Activated naive CD4-positive, alpha-beta T cell treated with anti-CD3 and anti-CD28 coated beads, Interleukin-2, amount 50 U/mL, for 24 hours (primary cell): ENCODE measurements at regions not wholly inside any gene's neighbourhood (a gene's known extent, or its start where the extent isn't known, plus 50 kb on each side); places are given as distances from the start of the nearest gene placed in this dataset.
"Not testable (repeated sequence)": the region's sequence is repeated elsewhere in the genome, so short reads cannot be mapped to it uniquely, and the experiment has no call there.

Experiments
- H3K27ac Mint-ChIP-seq: one replicate; pipeline ENCODE4 v1.8.0; 2021; ENCODE audit warnings: mild to moderate bottlenecking, mixed read lengths
- H3K27me3 Mint-ChIP-seq: one replicate; pipeline ENCODE4 v1.8.0; 2021; ENCODE audit warnings: mixed read lengths
- H3K36me3 Mint-ChIP-seq: one replicate; pipeline ENCODE4 v1.8.0; 2021; ENCODE audit warnings: mixed read lengths
- H3K4me1 Mint-ChIP-seq: one replicate; pipeline ENCODE4 v1.8.0; 2021; ENCODE audit warnings: mixed read lengths
- H3K4me3 Mint-ChIP-seq: one replicate; pipeline ENCODE4 v1.8.0; 2021; ENCODE audit warnings: mild to moderate bottlenecking, mixed read lengths
- H3K9me3 Mint-ChIP-seq: one replicate; pipeline ENCODE4 v1.8.0; 2021; ENCODE audit warnings: mixed read lengths

DNA sequence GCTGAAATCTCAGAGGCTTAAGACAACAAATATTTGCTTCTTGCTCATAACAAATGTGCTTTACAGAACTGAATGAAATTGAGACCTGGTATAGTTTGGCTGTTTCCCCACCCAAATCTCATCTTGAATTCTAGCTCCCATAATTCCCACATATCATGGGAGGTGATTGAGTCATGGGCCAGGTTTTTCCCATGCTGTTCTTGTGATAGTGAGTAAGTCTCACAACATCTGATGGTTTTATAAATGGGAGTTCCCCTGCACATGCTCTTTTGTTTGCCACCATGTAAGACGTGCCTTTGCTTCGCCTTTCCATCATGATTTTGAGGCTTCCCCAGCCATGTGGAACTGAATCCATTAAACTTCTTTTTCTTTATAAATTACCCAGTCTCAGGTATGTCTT, 221.1 kb upstream of the DIPK2B start:
- Mint-ChIP-seq H3K9me3 (no peaks in the 10 kb centered on the region), H3K4me1 (no peaks in the 10 kb centered on the region), H3K27me3 (peaks cover 8% of the 10 kb centered on the region), H3K27ac (no peak overlapping the region), H3K36me3 (no peaks in the 10 kb centered on the region), H3K4me3 (no peak overlapping the region)

DNA sequence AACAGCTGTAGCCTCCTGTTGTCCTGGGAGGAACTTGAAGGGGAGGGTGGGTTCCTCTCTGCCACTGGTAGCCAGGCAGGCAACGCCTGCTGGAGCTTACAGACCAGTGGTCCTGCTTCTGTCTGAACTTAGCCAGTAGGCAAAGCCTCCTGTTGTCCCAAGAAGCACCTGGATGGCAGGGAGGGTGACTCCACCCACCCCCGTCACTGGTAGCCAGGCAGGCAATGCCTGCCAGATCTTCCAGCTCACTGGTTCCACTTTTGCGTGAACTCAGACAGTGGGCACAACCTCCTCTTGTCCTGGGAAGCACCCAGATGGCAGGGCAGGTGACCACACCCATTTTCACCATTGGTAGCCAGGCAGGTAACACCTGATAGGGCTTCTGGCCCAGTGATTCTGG, 203.5 kb upstream of the DIPK2B start:
- Mint-ChIP-seq H3K4me1 (peaks cover 7% of the 10 kb centered on the region), H3K36me3 (peaks cover 3% of the 10 kb centered on the region)

DNA sequence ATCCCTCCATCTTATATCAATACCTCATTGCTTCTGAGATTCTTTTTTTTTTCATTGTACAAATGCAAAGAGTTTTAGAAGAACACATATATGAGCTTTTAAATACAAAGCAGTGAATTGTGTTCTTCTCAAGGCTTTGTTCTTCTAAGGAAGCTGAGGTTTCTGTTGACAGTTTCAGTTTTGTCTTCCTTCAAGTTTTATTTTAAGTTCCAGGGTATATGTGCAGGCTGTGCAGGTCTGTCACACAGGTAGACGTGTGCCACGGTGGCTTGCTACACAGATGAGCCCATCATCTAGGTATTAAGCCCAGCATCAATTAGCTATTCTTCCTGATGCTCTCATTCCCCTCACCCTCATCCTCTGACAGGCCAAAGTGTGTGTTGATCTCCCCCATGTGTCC, 201.2 kb upstream of the DIPK2B start:
- peaks cover 2% of the 10 kb centered on the region for H3K27me3 Mint-ChIP-seq
- no peak overlapping the region for H3K4me3 Mint-ChIP-seq
- H3K9me3 Mint-ChIP-seq, result no peaks in the 10 kb centered on the region
- H3K4me1 Mint-ChIP-seq, result peaks cover 7% of the 10 kb centered on the region
- H3K36me3 Mint-ChIP-seq, result peaks cover 3% of the 10 kb centered on the region
- H3K27ac Mint-ChIP-seq, result no peak overlapping the region

More for the DNA sequence above, 203.5 kb upstream of the DIPK2B start:
- H3K27me3 Mint-ChIP-seq, result peaks cover 2% of the 10 kb centered on the region
- no peaks in the 10 kb centered on the region for H3K9me3 Mint-ChIP-seq
- H3K4me3 Mint-ChIP-seq, result no peak overlapping the region
- H3K27ac Mint-ChIP-seq, result no peak overlapping the region

DNA sequence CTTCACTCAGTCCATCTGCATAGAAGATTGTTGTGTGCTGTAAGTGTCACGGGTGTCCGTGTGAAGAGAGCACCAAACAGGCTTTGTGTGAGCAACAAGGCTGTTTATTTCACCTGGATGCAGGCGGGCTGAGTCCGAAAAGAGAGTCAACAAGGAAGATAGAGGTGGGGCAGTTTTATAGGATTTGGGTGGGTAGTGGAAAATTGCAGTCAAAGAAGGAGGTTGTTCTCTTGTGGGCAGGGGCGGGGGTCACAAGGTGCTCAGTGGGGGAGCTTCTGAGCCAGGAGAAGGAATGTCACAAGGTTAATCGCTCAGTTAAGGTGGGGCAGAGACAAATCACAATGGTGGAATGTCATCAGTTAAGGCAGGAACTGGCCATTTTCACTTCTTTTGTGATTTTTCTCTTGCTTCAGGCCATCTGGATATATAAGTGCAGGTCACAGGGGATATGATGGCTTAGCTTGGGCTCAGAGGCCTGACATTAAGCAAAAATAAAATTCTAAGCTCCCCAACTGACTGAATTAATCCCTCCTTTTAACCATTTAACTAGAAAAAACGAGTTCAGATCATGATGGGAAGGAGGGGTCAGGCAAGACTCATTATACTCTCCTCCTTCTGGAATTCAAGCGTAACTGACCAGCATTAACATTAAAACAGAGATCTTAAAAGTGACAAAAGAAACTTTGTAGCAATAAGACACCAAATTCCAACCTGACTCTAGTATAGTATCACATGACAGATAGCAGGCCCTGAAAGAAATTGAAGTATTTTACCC, 200.5 kb upstream of the DIPK2B start:
- not testable (repeated sequence) for H3K4me1 Mint-ChIP-seq, H3K4me3 Mint-ChIP-seq, H3K27ac Mint-ChIP-seq, H3K36me3 Mint-ChIP-seq, H3K27me3 Mint-ChIP-seq, H3K9me3 Mint-ChIP-seq

DNA sequence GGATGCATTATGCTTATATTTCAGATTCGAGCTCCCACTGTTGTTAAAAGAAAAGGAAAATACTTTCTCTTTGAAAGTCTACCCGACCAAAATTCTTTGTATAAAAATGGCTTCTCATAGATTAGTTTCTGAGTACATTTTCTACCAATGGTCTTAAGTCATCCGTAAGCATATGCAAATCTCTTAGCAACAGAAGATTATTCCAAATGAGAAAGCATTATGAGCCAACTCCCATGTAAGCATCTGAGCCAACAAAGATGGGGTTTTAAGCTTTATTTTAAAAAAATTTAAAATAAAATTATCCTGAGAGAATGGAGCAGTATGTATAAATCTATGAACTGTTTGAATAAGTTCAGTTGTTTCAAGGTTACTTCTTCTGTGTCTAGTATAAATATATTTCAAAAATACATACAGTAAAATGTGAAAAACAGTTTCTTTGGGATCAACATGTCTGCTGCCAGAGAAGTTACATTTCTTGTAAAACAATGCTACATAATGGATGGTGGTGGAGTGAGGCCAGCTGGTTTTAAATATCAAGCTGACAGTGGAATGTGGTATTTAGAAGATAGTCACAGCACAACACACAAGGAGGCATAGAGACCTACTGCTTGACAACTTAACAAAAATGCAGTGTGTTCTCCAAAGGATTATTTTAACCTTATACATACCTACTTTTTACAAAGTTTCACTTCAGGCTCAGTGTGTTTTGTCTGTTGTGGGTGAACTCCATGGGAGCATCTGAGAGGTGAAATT, 199.5 kb upstream of the DIPK2B start:
- peaks cover 7% of the 10 kb centered on the region for H3K4me1 Mint-ChIP-seq
- no peaks in the 10 kb centered on the region for H3K36me3 Mint-ChIP-seq
- no peak overlapping the region for H3K27ac Mint-ChIP-seq
- no peaks in the 10 kb centered on the region for H3K9me3 Mint-ChIP-seq
- no peak overlapping the region for H3K4me3 Mint-ChIP-seq
- H3K27me3 Mint-ChIP-seq, result peaks cover 2% of the 10 kb centered on the region

DNA sequence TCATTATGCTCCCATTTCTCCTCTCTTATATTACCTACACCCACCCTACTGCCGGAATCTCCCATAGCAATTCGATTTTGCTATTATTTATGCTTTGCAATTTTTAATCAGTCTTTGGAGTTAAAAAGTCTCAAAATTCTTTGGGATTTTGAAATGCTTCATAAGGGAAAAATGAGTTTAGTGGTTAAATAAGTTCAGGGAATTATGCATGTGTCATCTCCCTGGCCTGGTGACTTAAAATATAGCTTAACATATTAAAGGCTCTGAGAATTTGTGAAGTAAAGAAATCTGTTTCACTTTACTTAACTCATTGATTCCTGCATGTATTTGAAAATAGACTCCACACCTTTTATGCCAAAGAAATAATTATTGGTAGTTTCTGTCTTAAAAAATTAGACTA, 185.1 kb upstream of the DIPK2B start:
- no peak overlapping the region for H3K4me3 Mint-ChIP-seq
- no peaks in the 10 kb centered on the region for H3K9me3 Mint-ChIP-seq
- H3K4me1 Mint-ChIP-seq, result no peaks in the 10 kb centered on the region
- H3K27me3 Mint-ChIP-seq, result no peaks in the 10 kb centered on the region
- H3K27ac Mint-ChIP-seq, result no peak overlapping the region
- H3K36me3 Mint-ChIP-seq, result no peaks in the 10 kb centered on the region

DNA sequence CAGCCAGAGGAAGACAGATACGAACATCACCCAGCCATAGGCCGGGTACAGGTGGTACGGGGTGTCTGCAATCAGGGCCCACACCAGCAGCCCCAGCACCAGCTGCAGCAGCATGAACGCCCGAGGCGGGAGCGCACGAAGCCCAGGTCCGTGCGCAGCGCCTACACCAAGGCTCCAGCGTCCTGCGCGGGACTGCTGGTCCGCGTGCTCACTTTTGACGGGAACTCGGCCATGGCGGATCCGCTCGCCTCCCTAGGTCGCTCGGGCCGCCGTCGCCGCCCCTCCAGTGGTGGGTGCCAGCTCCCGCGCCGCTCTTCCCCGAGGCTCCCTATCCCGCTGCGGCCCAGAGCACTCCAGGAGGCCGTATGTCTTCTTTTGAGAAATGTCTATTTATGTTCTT, 181.2 kb upstream of the DIPK2B start:
- H3K36me3 Mint-ChIP-seq, result no peaks in the 10 kb centered on the region
- H3K27ac Mint-ChIP-seq, result no peak overlapping the region

DNA sequence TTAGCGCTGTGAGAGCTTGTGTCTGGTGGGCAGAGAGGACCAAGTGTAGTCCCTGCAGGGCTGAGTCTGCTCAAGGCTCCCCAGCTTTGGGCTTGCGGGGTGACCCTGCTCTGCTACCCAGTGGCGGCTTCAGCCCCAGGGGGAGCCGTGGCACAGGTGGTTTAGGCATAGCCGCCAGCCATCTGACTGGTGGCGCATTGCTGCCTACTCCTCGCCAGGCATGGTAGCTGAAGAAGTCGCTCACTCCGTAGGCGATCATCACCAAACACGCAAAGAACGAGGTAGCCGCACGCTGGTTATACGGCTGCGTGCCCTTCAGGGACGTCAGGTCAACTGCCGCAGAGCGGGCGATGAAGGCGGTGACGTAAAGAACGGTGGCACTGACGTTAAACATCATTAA, 180.7 kb upstream of the DIPK2B start:
- Mint-ChIP-seq H3K4me1 (no peaks in the 10 kb centered on the region), H3K27ac (no peak overlapping the region), H3K36me3 (no peaks in the 10 kb centered on the region), H3K9me3 (no peaks in the 10 kb centered on the region), H3K4me3 (no peak overlapping the region), H3K27me3 (no peaks in the 10 kb centered on the region)

More for the DNA sequence above, 181.2 kb upstream of the DIPK2B start:
- Mint-ChIP-seq H3K9me3 (no peaks in the 10 kb centered on the region), H3K4me1 (no peaks in the 10 kb centered on the region), H3K4me3 (no peak overlapping the region), H3K27me3 (no peaks in the 10 kb centered on the region)

DNA sequence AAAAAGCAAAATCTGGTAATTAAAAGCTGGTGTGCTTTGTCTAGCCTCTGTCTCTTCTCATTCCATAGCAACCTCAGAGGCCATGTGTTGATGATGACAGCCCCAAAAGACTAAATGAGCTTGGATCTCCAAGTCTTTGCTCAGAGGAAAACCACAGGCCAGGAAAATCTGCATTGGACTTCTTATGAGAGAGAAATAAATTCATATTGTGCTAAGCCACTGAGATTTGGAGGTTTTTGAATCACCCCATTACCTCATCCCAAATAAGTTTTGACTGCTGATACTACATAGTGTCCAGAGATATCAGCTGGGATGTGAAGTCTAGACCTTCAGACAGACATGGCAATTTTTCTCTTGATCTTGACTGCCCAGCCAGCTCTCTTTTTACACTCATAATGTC, 178.6 kb upstream of the DIPK2B start:
- no peaks in the 10 kb centered on the region for H3K27me3 Mint-ChIP-seq
- H3K4me3 Mint-ChIP-seq, result no peak overlapping the region
- H3K4me1 Mint-ChIP-seq, result no peaks in the 10 kb centered on the region
- H3K36me3 Mint-ChIP-seq, result no peaks in the 10 kb centered on the region
- no peak overlapping the region for H3K27ac Mint-ChIP-seq
- peaks cover 2% of the 10 kb centered on the region for H3K9me3 Mint-ChIP-seq

DNA sequence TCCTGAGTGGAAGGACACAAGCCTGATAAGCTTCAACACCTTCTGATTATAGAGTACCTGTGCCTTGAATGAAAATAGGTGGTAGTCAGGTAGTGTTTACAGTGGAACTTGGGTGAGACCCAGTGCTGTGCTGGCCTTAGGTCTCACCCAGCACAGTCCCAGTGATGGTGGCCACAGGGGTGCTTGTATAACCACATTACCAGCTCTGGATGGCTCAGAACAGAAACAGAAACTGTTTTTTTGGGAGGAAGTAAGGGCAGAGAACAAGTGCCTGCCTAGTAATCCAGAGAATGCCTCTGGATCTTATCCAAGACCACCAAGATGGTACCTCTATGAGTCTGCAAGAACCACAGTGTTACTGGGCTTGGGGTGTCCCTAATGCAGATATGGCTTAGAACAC, 171.5 kb upstream of the DIPK2B start:
- no peak overlapping the region for H3K27ac Mint-ChIP-seq
- H3K4me3 Mint-ChIP-seq, result no peak overlapping the region
- H3K4me1 Mint-ChIP-seq, result no peaks in the 10 kb centered on the region
- H3K9me3 Mint-ChIP-seq, result peaks cover 18% of the 10 kb centered on the region
- peaks cover 4% of the 10 kb centered on the region for H3K27me3 Mint-ChIP-seq
- peaks cover 7% of the 10 kb centered on the region for H3K36me3 Mint-ChIP-seq

DNA sequence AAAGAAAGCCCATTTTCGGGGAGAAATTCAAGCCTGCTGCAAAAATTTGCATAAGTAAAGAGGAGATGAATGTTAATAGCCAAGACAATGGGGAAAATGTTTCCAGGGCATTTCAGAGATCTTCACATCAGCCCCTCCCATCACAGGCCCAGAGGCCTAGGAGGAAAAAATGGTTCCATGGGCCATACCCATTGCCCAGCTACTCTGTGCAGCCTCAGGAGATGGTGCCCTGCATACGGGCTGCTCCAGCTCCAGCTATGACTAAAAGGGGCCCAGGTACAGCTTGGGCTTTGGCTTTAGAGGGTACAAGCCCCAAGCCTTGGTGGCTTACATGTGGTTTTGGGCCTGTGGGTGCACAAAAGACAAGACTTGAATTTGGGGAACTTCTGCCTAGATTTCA, 168.0 kb upstream of the DIPK2B start:
- Mint-ChIP-seq H3K4me1 (no peaks in the 10 kb centered on the region), H3K9me3 (peaks cover 11% of the 10 kb centered on the region), H3K36me3 (peaks cover 6% of the 10 kb centered on the region), H3K27ac (no peak overlapping the region), H3K27me3 (peaks cover 3% of the 10 kb centered on the region), H3K4me3 (no peak overlapping the region)

DNA sequence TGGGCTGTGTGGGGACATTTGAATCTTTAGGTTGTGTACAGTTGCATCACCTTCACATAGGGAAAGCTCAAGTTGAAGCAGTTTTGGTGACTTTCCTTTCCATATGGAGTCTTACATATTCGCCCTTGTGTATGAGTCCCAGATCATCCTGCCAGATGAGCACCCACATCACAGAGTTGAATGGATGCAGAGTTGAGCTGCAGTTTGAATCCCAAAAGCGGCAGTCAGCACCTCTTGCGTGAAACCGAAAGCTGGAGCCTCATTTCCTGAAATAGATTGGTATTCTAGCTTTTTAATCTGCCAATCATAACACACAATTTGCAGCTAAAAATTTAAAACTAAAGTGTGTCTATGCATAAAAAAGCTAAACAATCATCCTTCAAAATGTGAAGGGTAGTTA, 162.9 kb upstream of the DIPK2B start:
- no peak overlapping the region for H3K4me3 Mint-ChIP-seq
- H3K36me3 Mint-ChIP-seq, result no peaks in the 10 kb centered on the region
- no peaks in the 10 kb centered on the region for H3K27me3 Mint-ChIP-seq
- peaks cover 8% of the 10 kb centered on the region for H3K9me3 Mint-ChIP-seq
- H3K4me1 Mint-ChIP-seq, result no peaks in the 10 kb centered on the region
- H3K27ac Mint-ChIP-seq, result no peak overlapping the region

DNA sequence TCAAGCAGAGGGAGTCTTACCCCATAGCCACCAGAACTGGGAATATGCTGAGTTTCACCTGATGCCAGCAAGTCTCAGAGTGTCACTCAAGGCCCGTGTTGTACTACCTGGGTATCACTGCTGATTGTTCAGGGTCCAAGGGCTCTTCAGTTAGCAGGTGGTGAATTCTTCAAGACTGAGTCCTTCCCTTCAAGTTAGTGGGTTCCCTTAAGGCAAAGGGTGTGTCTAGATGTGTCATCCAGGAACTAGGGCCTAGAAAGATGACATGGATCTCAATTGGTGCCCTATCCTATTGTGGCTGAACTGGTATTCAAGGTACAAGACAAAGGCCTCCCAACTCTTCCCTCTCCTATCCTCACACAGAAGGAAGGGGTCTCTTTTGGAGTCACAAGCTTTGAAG, 159.9 kb upstream of the DIPK2B start:
- no peaks in the 10 kb centered on the region for H3K4me1 Mint-ChIP-seq
- no peak overlapping the region for H3K27ac Mint-ChIP-seq
- H3K4me3 Mint-ChIP-seq, result no peak overlapping the region
- H3K9me3 Mint-ChIP-seq, result no peaks in the 10 kb centered on the region
- no peaks in the 10 kb centered on the region for H3K36me3 Mint-ChIP-seq
- H3K27me3 Mint-ChIP-seq, result peaks cover 2% of the 10 kb centered on the region

DNA sequence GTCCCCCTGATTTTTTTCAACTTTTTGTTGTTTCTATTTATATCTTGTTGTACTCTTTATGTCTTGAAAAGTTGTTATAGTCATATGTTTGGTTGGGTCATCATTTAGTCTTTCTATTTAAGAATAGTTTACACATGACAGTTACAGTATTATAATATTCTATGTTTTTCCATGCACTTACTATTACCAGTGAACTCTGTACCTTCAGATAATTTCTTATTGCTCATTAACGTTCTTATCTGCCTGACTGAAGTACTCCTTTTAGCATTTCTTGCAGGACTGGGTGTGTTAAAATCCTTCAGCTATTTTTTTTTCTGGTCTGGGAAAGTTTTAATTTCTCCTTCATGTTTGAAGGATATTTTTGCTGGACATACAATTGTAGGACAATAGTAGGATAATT, 157.7 kb upstream of the DIPK2B start:
- H3K4me1 Mint-ChIP-seq, result no peaks in the 10 kb centered on the region
- peaks cover 2% of the 10 kb centered on the region for H3K27me3 Mint-ChIP-seq
- H3K4me3 Mint-ChIP-seq, result no peak overlapping the region
- no peaks in the 10 kb centered on the region for H3K36me3 Mint-ChIP-seq
- no peaks in the 10 kb centered on the region for H3K9me3 Mint-ChIP-seq
- no peak overlapping the region for H3K27ac Mint-ChIP-seq

DNA sequence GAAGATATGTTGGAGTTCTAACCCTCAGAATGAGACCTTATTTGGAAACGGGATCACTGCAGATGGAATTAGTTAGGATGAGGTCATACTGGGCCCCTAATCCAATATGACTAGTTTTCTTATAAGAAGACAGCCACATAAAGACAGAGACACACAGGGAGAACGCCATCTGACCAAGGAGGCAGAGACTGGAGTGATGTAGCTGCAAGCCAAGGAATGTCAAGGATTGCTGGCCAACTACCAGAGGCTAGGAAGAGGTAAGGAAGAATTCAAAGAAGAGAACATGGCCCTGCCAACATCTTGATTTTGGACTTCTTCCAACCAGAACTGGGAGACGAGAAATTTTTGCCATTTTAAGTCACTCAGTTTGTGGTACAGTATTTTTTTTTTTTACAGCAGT, 152.8 kb upstream of the DIPK2B start:
- Mint-ChIP-seq H3K4me1 (no peaks in the 10 kb centered on the region), H3K27me3 (peaks cover 2% of the 10 kb centered on the region), H3K36me3 (no peaks in the 10 kb centered on the region), H3K9me3 (no peaks in the 10 kb centered on the region), H3K27ac (no peak overlapping the region), H3K4me3 (no peak overlapping the region)

DNA sequence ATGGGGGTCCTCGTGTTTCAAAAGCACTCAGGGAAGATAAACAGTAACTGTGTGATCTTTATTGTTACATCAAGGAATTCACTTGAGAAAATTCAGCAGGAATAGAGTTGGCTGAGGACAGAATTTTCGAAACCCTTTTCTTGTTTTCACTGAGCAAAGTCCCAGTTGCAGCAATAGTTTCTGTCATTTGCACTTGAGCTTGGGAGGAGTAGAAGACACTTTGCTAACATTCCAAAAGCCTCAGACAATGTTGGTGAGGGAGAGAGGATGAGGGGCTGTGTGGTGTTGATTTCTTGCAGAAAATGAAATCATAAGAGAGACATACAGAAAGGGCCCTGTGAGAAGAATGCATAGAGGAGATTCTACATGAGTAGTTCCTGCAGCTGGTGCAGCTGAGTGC, 151.9 kb upstream of the DIPK2B start:
- H3K27ac Mint-ChIP-seq, result no peak overlapping the region
- no peaks in the 10 kb centered on the region for H3K4me1 Mint-ChIP-seq
- H3K9me3 Mint-ChIP-seq, result no peaks in the 10 kb centered on the region
- peaks cover 2% of the 10 kb centered on the region for H3K27me3 Mint-ChIP-seq
- H3K36me3 Mint-ChIP-seq, result no peaks in the 10 kb centered on the region
- no peak overlapping the region for H3K4me3 Mint-ChIP-seq
